ENCODE measurements at regions not wholly inside any gene's neighbourhood (a gene's known extent, or its start where the extent isn't known, plus 50 kb on each side); places are given as distances from the start of the nearest gene placed in this dataset.

DNA sequence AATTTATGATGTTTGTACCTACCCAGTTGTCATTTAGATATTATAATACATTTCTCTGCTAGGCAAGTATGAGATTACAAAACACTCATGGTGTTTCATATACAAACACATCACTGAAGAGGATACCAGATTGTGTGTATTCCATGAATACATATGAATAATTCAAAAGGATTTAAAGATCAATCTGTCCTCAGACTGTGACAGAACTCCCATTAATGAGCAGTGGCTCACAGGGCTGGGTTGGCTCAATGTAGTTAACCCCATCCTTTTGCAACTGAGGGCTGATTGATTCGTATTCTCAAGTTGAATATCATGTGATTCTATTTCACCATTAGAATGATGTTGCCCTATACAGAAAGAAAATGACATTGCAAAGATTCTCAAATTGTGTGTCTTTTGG lies 79.6 kb upstream of the SPANXN2 start:
- ATAC-seq: no peak
- no peak for TF ChIP-seq GLIS3 (CRISPR knock-in tag; IDR thresholded peaks at IDR 0.05)
- TF ChIP-seq, protein P1, sequence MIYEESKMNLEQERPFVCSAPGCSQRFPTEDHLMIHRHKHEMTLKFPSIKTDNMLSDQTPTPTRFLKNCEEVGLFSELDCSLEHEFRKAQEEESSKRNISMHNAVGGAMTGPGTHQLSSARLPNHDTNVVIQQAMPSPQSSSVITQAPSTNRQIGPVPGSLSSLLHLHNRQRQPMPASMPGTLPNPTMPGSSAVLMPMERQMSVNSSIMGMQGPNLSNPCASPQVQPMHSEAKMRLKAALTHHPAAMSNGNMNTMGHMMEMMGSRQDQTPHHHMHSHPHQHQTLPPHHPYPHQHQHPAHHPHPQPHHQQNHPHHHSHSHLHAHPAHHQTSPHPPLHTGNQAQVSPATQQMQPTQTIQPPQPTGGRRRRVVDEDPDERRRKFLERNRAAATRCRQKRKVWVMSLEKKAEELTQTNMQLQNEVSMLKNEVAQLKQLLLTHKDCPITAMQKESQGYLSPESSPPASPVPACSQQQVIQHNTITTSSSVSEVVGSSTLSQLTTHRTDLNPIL (CRISPR knock-in tag; IDR thresholded peaks at IDR 0.05; ENCODE audit: low read depth): no peak
- no peak for TF ChIP-seq ZNF8 (CRISPR knock-in tag; IDR thresholded peaks at IDR 0.05)
- TF ChIP-seq ZFP3 (CRISPR knock-in tag; IDR thresholded peaks at IDR 0.05): no peak
- no peak for TF ChIP-seq RARB (CRISPR knock-in tag; IDR thresholded peaks at IDR 0.05)
- TF ChIP-seq ZNF565 (CRISPR knock-in tag; conservative IDR thresholded peaks at IDR 0.05; ENCODE audit: low read depth): no peak
- no peak for TF ChIP-seq ZFP30 (CRISPR knock-in tag; IDR thresholded peaks at IDR 0.05)
- TF ChIP-seq TCF4 (CRISPR knock-in tag; IDR thresholded peaks at IDR 0.05; ENCODE audit: borderline replicate concordance): no peak
- TF ChIP-seq CSRNP3 (CRISPR knock-in tag; IDR thresholded peaks at IDR 0.05): no peak
- TF ChIP-seq TSHZ2 (CRISPR knock-in tag; IDR thresholded peaks at IDR 0.05): no peak
- TF ChIP-seq, protein P2, sequence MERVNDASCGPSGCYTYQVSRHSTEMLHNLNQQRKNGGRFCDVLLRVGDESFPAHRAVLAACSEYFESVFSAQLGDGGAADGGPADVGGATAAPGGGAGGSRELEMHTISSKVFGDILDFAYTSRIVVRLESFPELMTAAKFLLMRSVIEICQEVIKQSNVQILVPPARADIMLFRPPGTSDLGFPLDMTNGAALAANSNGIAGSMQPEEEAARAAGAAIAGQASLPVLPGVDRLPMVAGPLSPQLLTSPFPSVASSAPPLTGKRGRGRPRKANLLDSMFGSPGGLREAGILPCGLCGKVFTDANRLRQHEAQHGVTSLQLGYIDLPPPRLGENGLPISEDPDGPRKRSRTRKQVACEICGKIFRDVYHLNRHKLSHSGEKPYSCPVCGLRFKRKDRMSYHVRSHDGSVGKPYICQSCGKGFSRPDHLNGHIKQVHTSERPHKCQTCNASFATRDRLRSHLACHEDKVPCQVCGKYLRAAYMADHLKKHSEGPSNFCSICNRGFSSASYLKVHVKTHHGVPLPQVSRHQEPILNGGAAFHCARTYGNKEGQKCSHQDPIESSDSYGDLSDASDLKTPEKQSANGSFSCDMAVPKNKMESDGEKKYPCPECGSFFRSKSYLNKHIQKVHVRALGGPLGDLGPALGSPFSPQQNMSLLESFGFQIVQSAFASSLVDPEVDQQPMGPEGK (CRISPR knock-in tag; IDR thresholded peaks at IDR 0.05; ENCODE audit: borderline replicate concordance): no peak
- no peak for TF ChIP-seq ZC3H10 (CRISPR knock-in tag; IDR thresholded peaks at IDR 0.05)
- TF ChIP-seq ISL1 (CRISPR knock-in tag; IDR thresholded peaks at IDR 0.05): no peak
- no peak for TF ChIP-seq BACH2 (CRISPR knock-in tag; IDR thresholded peaks at IDR 0.05; ENCODE audit: borderline replicate concordance)
- no peak for TF ChIP-seq ESRRG (CRISPR knock-in tag; IDR thresholded peaks at IDR 0.05)
- TF ChIP-seq TOX (CRISPR knock-in tag; IDR thresholded peaks at IDR 0.05; ENCODE audit: borderline replicate concordance): no peak
- no peak for TF ChIP-seq CSDC2 (CRISPR knock-in tag; IDR thresholded peaks at IDR 0.05)
- no peak for TF ChIP-seq OSR1 (CRISPR knock-in tag; IDR thresholded peaks at IDR 0.05)

- TF ChIP-seq GLIS3 (CRISPR knock-in tag; IDR thresholded peaks at IDR 0.05): no peak
- TF ChIP-seq BACH2 (CRISPR knock-in tag; IDR thresholded peaks at IDR 0.05; ENCODE audit: borderline replicate concordance): no peak
- TF ChIP-seq TOX (CRISPR knock-in tag; IDR thresholded peaks at IDR 0.05; ENCODE audit: borderline replicate concordance): no peak
- ATAC-seq: peak; percentile 82
These were observed 67.7 kb upstream of the SPANXN2 start for GRCh38 chrX:143788265-143788664.

- TF ChIP-seq OSR1 (CRISPR knock-in tag; IDR thresholded peaks at IDR 0.05) (no peak), TOX (CRISPR knock-in tag; IDR thresholded peaks at IDR 0.05; ENCODE audit: borderline replicate concordance) (no peak), ZFP3 (CRISPR knock-in tag; IDR thresholded peaks at IDR 0.05) (no peak)
- ATAC-seq: no peak
These were observed 66.8 kb upstream of the SPANXN2 start for GRCh38 chrX:143787341-143787740.

DNA sequence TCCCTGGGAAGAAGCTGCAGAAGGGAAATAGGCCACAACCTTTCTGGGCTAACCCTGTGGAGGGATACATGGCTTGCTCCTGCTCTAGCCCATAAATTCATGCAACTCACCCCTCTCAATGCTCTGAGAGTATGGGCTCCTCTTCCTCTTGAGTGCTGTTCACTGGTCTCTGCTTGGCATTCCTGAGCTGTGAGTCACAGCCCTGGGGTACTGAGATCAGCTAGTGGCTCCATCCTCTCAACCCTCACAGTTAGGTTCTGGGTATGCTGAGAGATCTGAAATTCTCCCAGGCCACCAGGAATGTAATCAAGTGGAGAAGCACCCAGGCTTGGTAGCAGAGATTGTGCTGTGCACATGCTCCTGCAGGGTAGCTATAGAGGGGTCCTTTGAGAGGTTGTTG lies 60.6 kb upstream of the SPANXN2 start:
- TF ChIP-seq ARNTL (CRISPR knock-in tag; IDR thresholded peaks at IDR 0.05; ENCODE audit: borderline replicate concordance, low read depth) (no peak), SNAI2 (CRISPR knock-in tag; IDR thresholded peaks at IDR 0.05) (no peak), RARB (CRISPR knock-in tag; IDR thresholded peaks at IDR 0.05) (no peak), ISL1 (CRISPR knock-in tag; IDR thresholded peaks at IDR 0.05) (no peak), TSHZ2 (CRISPR knock-in tag; IDR thresholded peaks at IDR 0.05) (no peak), ZFP3 (CRISPR knock-in tag; IDR thresholded peaks at IDR 0.05) (no peak), ZNF70 (CRISPR knock-in tag; IDR thresholded peaks at IDR 0.05) (no peak), ZFP30 (CRISPR knock-in tag; IDR thresholded peaks at IDR 0.05) (no peak), BACH2 (CRISPR knock-in tag; IDR thresholded peaks at IDR 0.05; ENCODE audit: borderline replicate concordance) (no peak), POU6F1 (CRISPR knock-in tag; IDR thresholded peaks at IDR 0.05; ENCODE audit: borderline replicate concordance, low read depth) (no peak), OSR1 (CRISPR knock-in tag; IDR thresholded peaks at IDR 0.05) (no peak), GLIS3 (CRISPR knock-in tag; IDR thresholded peaks at IDR 0.05) (no peak), CSDC2 (CRISPR knock-in tag; IDR thresholded peaks at IDR 0.05) (no peak), TOX (CRISPR knock-in tag; IDR thresholded peaks at IDR 0.05; ENCODE audit: borderline replicate concordance) (no peak)
- TF ChIP-seq, protein P1 (CRISPR knock-in tag; IDR thresholded peaks at IDR 0.05; ENCODE audit: low read depth): no peak
- no peak for ATAC-seq
